OCI-LY7 (cell line): ENCODE measurements at regions not wholly inside any gene's neighbourhood (a gene's known extent, or its start where the extent isn't known, plus 50 kb on each side); places are given as distances from the start of the nearest gene placed in this dataset.

Experiments used
- BruUV-seq: library from RNA; stranded (reverse); fragments of 400-500 nt; replicated peaks from 2 replicates; lab custom pipeline; 2021; lab: Mats Ljungman, UMichigan
- CTCF ChIA-PET: fragments of 300-600 bp; sonication (Branson Sonifier 250); formaldehyde crosslinking; loops from one replicate; lab custom pipeline; 2022; ENCODE audit warnings: antibody characterized with exemption; ENCODE audit not compliant: unreplicated experiment; lab: Charles Lee
- POLR2A ChIA-PET: fragments of 300-600 bp; sonication (Branson Sonifier 250); formaldehyde crosslinking; loops from one replicate; lab custom pipeline; 2022; ENCODE audit warnings: antibody characterized with exemption; lab: Charles Lee
- DNase-seq: peaks from one replicate; pipeline ENCODE4 v3.0.0-alpha.2; 2015; ENCODE audit warnings: low spot score
- H2AFZ ChIP-seq: fragments of 200-600 bp; sonication (generic), shearing (Covaris generic); 2 replicates; pipeline ENCODE4 v1.6.1; 2014; ENCODE audit warnings: mild to moderate bottlenecking, antibody characterized with exemption, low read length, moderate library complexity
- H3K27ac ChIP-seq: fragments of 200-600 bp; sonication (generic); 2 replicates; pipeline ENCODE4 v1.5.1; 2014; ENCODE audit warnings: mixed run types, low read depth, mild to moderate bottlenecking, moderate library complexity, low read length, inconsistent platforms; ENCODE audit not compliant: poor library complexity, severe bottlenecking
- H3K36me3 ChIP-seq: fragments of 200-600 bp; sonication (generic); 2 replicates; pipeline ENCODE4 v1.6.1; 2014; ENCODE audit warnings: mild to moderate bottlenecking, antibody characterized with exemption, low read length, moderate library complexity, mixed read lengths; ENCODE audit not compliant: insufficient read depth
- H3K4me1 ChIP-seq: fragments of 200-600 bp; sonication (generic); 2 replicates; pipeline ENCODE4 v1.5.1; 2014; ENCODE audit warnings: mild to moderate bottlenecking, low read length; ENCODE audit not compliant: insufficient read depth, poor library complexity, severe bottlenecking
- H3K4me2 ChIP-seq: fragments of 200-600 bp; sonication (generic); 2 replicates; pipeline ENCODE4 v1.6.1; 2014; ENCODE audit warnings: mild to moderate bottlenecking, low read length
- H3K4me3 ChIP-seq: fragments of 200-600 bp; sonication (generic); 2 replicates; pipeline ENCODE4 v1.5.1; 2014; ENCODE audit warnings: mild to moderate bottlenecking, low read depth, low read length; ENCODE audit not compliant: poor library complexity, severe bottlenecking
- H3K79me2 ChIP-seq: fragments of 200-600 bp; sonication (generic); 2 replicates; pipeline ENCODE4 v1.6.1; 2016; ENCODE audit warnings: low read depth, mild to moderate bottlenecking, low read length, moderate library complexity, mixed read lengths; ENCODE audit not compliant: insufficient read depth
- H3K9me2 ChIP-seq: fragments of 200-600 bp; sonication (generic); 2 replicates; pipeline ENCODE4 v1.6.1; 2016; ENCODE audit warnings: mild to moderate bottlenecking, low read length, mixed read lengths; ENCODE audit not compliant: insufficient read depth
- H3K9me3 ChIP-seq: fragments of 200-600 bp; sonication (generic); 2 replicates; pipeline ENCODE4 v1.6.1; 2014; ENCODE audit warnings: mild to moderate bottlenecking, mixed run types, low read length, mixed read lengths
- H4K20me1 ChIP-seq: fragments of 200-600 bp; sonication (generic); 2 replicates; pipeline ENCODE4 v1.6.1; 2014; ENCODE audit warnings: mild to moderate bottlenecking, antibody characterized with exemption, low read length, moderate library complexity, mixed read lengths; ENCODE audit not compliant: insufficient read depth
- CTCF ChIP-seq: fragments of 200-600 bp; sonication (generic); conservative IDR thresholded peaks from 2 replicates; pipeline ENCODE4 v1.5.1; 2014; ENCODE audit warnings: mild to moderate bottlenecking, antibody characterized with exemption, low read length, moderate library complexity, mixed read lengths
- EZH2phosphoT487 ChIP-seq: fragments of 200-600 bp; sonication (generic); IDR thresholded peaks from 2 replicates; pipeline ENCODE4 v1.6.1; 2018; ENCODE audit warnings: low read depth, borderline replicate concordance, mild to moderate bottlenecking, mixed run types, antibody characterized with exemption, low read length, moderate library complexity, mixed read lengths
- intact Hi-C: fragments of 100-400 bp; cut with micrococcal nuclease; formaldehyde crosslinking; loops from one replicate; pipeline ENCODE4 v1.10.0; 2022; ENCODE audit not compliant: unreplicated experiment

GRCh38 chr20:53738039-53738944, 144.7 kb upstream of the ZNF217 start:
- CTCF ChIA-PET: interaction anchor here (1.4 kb wide), 1 partner anchor 10 kb away, joined by 3 read pairs; no protein-coding TSS in a partner anchor
- H4K20me1 ChIP-seq: no peaks in the 10 kb centered on the region
- H3K9me2 ChIP-seq: no peaks in the 10 kb centered on the region
- DNase-seq: peak; percentile 48
- TF ChIP-seq EZH2phosphoT487 (no peak), CTCF (no peak)
- peak overlapping the region; percentile 11 for H3K27ac ChIP-seq
- no peaks in the 10 kb centered on the region for H3K79me2 ChIP-seq
- intact Hi-C loops: loop anchor here (1.0 to 5.0 kb wide), 2 partner anchors 91 to 204 kb away; no protein-coding TSS in a partner anchor
- H3K9me3 ChIP-seq: no peaks in the 10 kb centered on the region
- H3K4me1 ChIP-seq: peaks cover 65% of the 10 kb centered on the region
- peak overlapping the region; percentile 79 for H3K4me2 ChIP-seq
- H3K36me3 ChIP-seq: no peaks in the 10 kb centered on the region
- no TSS peak for BruUV-seq
- POLR2A ChIA-PET: interaction anchor here (0.5 to 3.6 kb wide), 22 partner anchors 9 to 197 kb away, joined by 3 to 21 read pairs (median 4); no protein-coding TSS in a partner anchor
- peak overlapping the region; percentile 56 for H3K4me3 ChIP-seq
- peak overlapping the region; percentile 96 for H2AFZ ChIP-seq

GRCh38 chr20:53737396-53738038, 143.9 kb upstream of the ZNF217 start:
- H3K27ac ChIP-seq: peak overlapping the region; percentile 19
- H2AFZ ChIP-seq: peak overlapping the region; percentile 96; the same call in 1 of the 2 replicates
- POLR2A ChIA-PET: interaction anchor here (1.2 to 3.6 kb wide), 6 partner anchors 12 to 129 kb away, joined by 4 to 21 read pairs (median 7); no protein-coding TSS in a partner anchor
- no peak for TF ChIP-seq EZH2phosphoT487
- TF ChIP-seq CTCF: no peak
- peak overlapping the region; percentile 79 for H3K4me2 ChIP-seq
- H4K20me1 ChIP-seq: no peaks in the 10 kb centered on the region
- H3K4me3 ChIP-seq: peak overlapping the region; percentile 50
- H3K36me3 ChIP-seq: no peaks in the 10 kb centered on the region
- peaks cover 65% of the 10 kb centered on the region for H3K4me1 ChIP-seq
- no peaks in the 10 kb centered on the region for H3K9me3 ChIP-seq
- DNase-seq: no peak
- H3K9me2 ChIP-seq: no peaks in the 10 kb centered on the region
- CTCF ChIA-PET: interaction anchor here (1.4 kb wide), 1 partner anchor 14 kb away, joined by 3 read pairs; no protein-coding TSS in a partner anchor
- H3K79me2 ChIP-seq: no peaks in the 10 kb centered on the region
- no TSS peak for BruUV-seq
- intact Hi-C loops: loop anchor here (1.0 to 5.0 kb wide), 2 partner anchors 92 to 205 kb away; no protein-coding TSS in a partner anchor
